NCI-H1930 (cell line): ENCODE measurements at regions not wholly inside any gene's neighbourhood (a gene's known extent, or its start where the extent isn't known, plus 50 kb on each side); places are given as distances from the start of the nearest gene placed in this dataset.

Experiments used
- DNase-seq, 2 experiments: peaks; one replicate each; lab custom pipeline; 2025; lab: John Stamatoyannopoulos, UW

- no peak for DNase-seq
Observed at GRCh38 chr6:114785235-114786127, 442.7 kb upstream of the HS3ST5 start.

GRCh38 chr6:114783783-114784182 lies 441.0 kb upstream of the HS3ST5 start:
- DNase-seq, result no peak

GRCh38 chr6:114783083-114783482 lies 440.3 kb upstream of the HS3ST5 start:
- DNase-seq, result no peak

- no peak for DNase-seq
Observed at GRCh38 chr6:114764866-114765265, 422.0 kb upstream of the HS3ST5 start.

- peak; percentile 14 to 16 for DNase-seq
Observed at GRCh38 chr6:114762145-114762544, 419.3 kb upstream of the HS3ST5 start.

- DNase-seq, result peak in 1 of 2 experiments; percentile 3
Observed at GRCh38 chr6:114747995-114748625, 405.3 kb upstream of the HS3ST5 start.

- DNase-seq, result no peak
Observed at GRCh38 chr6:114740547-114740946, 397.7 kb upstream of the HS3ST5 start.

- no peak for DNase-seq
Observed at GRCh38 chr6:114739656-114740055, 396.8 kb upstream of the HS3ST5 start.

GRCh38 chr6:114735025-114735735 lies 392.4 kb upstream of the HS3ST5 start:
- no peak for DNase-seq

- no peak for DNase-seq
Observed at GRCh38 chr6:114733596-114733995, 390.8 kb upstream of the HS3ST5 start.

- DNase-seq, result no peak
Observed at GRCh38 chr6:114718716-114719270, 376.0 kb upstream of the HS3ST5 start.

- DNase-seq, result no peak
Observed at GRCh38 chr6:114718186-114718585, 375.4 kb upstream of the HS3ST5 start.

GRCh38 chr6:114714836-114715507 lies 372.1 kb upstream of the HS3ST5 start:
- no peak for DNase-seq

- no peak for DNase-seq
Observed at GRCh38 chr6:114713690-114714089, 370.9 kb upstream of the HS3ST5 start.

- no peak for DNase-seq
Observed at GRCh38 chr6:114712129-114712662, 369.4 kb upstream of the HS3ST5 start.

- DNase-seq, result peak; percentile 45 to 62
Observed at GRCh38 chr6:114707081-114707620, 364.3 kb upstream of the HS3ST5 start.

- DNase-seq, result no peak
Observed at GRCh38 chr6:114690625-114691024, 347.8 kb upstream of the HS3ST5 start.

- DNase-seq, result no peak
Observed at GRCh38 chr6:114659513-114659912, 316.7 kb upstream of the HS3ST5 start.

- DNase-seq, result no peak
Observed at GRCh38 chr6:114651611-114652010, 308.8 kb upstream of the HS3ST5 start.

GRCh38 chr6:114650891-114651290 lies 308.1 kb upstream of the HS3ST5 start:
- DNase-seq, result no peak

- DNase-seq, result no peak
Observed at GRCh38 chr6:114649298-114649697, 306.5 kb upstream of the HS3ST5 start.
